ENCODE measurements at regions not wholly inside any gene's neighbourhood (a gene's known extent, or its start where the extent isn't known, plus 50 kb on each side); places are given as distances from the start of the nearest gene placed in this dataset.

GRCh38 chr11:80503990-80504389 is 1063.2 kb upstream of the TENM4 start:
- TF ChIP-seq, protein P1, sequence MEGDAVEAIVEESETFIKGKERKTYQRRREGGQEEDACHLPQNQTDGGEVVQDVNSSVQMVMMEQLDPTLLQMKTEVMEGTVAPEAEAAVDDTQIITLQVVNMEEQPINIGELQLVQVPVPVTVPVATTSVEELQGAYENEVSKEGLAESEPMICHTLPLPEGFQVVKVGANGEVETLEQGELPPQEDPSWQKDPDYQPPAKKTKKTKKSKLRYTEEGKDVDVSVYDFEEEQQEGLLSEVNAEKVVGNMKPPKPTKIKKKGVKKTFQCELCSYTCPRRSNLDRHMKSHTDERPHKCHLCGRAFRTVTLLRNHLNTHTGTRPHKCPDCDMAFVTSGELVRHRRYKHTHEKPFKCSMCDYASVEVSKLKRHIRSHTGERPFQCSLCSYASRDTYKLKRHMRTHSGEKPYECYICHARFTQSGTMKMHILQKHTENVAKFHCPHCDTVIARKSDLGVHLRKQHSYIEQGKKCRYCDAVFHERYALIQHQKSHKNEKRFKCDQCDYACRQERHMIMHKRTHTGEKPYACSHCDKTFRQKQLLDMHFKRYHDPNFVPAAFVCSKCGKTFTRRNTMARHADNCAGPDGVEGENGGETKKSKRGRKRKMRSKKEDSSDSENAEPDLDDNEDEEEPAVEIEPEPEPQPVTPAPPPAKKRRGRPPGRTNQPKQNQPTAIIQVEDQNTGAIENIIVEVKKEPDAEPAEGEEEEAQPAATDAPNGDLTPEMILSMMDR (IDR thresholded peaks at IDR 0.05; ENCODE audit: low read depth, low read length), result no peak
- DNase-seq (ENCODE audit: low read depth, low spot score), result no peak
- in situ Hi-C loops (cut with HindIII; ENCODE audit: low sequenced_read_pairs), result no loop called here
- no peak overlapping the region for H3K4me3 ChIP-seq (ENCODE audit: low read depth, low read length)

- TF ChIP-seq, protein P1 (IDR thresholded peaks at IDR 0.05; ENCODE audit: low read depth, low read length), result no peak
- H3K4me3 ChIP-seq (ENCODE audit: low read depth, low read length), result no peak overlapping the region
- in situ Hi-C loops (cut with HindIII; ENCODE audit: low sequenced_read_pairs), result no loop called here
- DNase-seq (ENCODE audit: low read depth, low spot score), result no peak
These were observed 1061.7 kb upstream of the TENM4 start for GRCh38 chr11:80502511-80502910.

DNA sequence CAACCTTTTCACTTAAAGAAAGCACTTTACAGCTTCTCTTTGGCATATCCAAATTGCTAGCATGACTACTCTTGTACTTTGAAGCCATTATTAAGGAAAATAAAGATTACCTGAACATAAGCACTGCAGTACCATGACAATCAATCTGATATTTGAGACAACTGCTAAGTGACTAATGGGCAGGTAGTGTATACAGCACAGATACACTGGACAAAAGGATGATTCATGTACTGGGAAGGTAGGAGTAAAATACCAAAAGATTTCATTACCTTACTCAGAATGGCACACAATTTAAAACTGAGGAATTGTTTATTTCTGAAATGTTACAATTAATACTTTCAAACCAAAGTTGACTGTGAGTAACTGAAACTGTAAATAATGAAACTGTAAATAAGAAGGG is 1054.3 kb upstream of the TENM4 start:
- no peak for DNase-seq (ENCODE audit: low read depth, low spot score)
- TF ChIP-seq, protein P1 (IDR thresholded peaks at IDR 0.05; ENCODE audit: low read depth, low read length), result no peak
- in situ Hi-C loops (cut with HindIII; ENCODE audit: low sequenced_read_pairs), result no loop called here
- no peak overlapping the region for H3K4me3 ChIP-seq (ENCODE audit: low read depth, low read length)

DNA sequence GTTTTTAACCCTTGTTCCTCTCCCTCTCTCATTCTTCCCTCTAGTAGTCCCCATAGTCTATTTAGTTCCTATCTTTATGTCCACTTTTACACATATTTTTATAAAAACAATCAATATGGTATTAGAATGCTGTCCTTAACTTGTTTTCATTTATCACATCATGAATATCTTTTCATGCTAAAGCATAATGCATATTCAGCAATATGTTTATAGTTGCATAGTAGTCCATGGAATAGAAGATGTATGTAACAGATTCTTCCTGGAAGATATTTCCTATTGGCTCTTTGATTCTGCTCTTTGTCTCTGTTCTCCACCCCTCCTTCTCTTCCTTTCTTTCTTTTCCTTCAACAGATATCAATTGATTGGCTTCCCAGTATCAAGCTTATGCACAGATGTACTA is 1047.1 kb upstream of the TENM4 start:
- no peak overlapping the region for H3K4me3 ChIP-seq (ENCODE audit: low read depth, low read length)
- in situ Hi-C loops (cut with HindIII; ENCODE audit: low sequenced_read_pairs), result no loop called here
- DNase-seq (ENCODE audit: low read depth, low spot score), result no peak
- TF ChIP-seq, protein P1 (IDR thresholded peaks at IDR 0.05; ENCODE audit: low read depth, low read length), result no peak

DNA sequence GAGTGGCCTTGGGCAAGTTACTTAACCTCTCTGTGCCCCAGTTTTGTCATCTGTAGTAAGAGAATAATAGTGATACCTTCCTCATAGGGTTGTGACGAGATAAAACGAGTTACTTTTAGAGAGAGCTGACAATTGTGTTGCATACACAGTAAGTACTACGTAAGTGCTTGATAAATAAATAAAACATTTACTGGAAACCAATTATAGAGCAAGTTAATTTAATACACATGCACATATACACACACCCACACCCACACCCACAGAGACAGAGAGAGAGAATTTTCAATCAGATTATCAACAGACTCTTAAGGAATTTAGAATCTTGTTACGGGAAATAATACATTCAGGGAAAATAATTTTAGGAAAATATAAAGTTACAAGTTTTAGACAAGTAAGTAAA is 1045.8 kb upstream of the TENM4 start:
- no peak for DNase-seq (ENCODE audit: low read depth, low spot score)
- in situ Hi-C loops (cut with HindIII; ENCODE audit: low sequenced_read_pairs), result no loop called here
- TF ChIP-seq, protein P1 (IDR thresholded peaks at IDR 0.05; ENCODE audit: low read depth, low read length), result no peak

DNA sequence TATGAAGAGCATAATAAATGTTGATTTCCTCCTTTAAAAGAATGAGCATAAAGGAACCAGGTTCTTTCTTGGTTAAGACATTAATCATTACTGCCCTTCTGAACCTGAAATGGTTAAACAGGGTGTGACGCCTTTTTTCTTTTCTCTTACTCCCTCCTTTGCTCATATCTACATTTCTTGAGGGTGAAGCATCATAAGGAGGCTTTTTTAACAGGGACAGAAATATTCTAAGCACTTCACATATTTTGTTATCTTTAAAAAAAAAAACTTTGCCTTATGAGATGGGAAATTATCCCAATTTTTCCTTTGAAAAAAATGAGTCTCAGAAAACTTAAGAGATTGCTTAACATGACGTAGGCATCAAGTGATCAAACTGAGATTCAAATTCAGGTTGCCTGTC is 1036.3 kb upstream of the TENM4 start:
- H3K4me3 ChIP-seq (ENCODE audit: low read depth, low read length), result no peak overlapping the region
- DNase-seq (ENCODE audit: low read depth, low spot score), result no peak
- in situ Hi-C loops (cut with HindIII; ENCODE audit: low sequenced_read_pairs), result no loop called here
- TF ChIP-seq, protein P1 (IDR thresholded peaks at IDR 0.05; ENCODE audit: low read depth, low read length), result no peak

More for the DNA sequence above, 1045.8 kb upstream of the TENM4 start:
- no peak overlapping the region for H3K4me3 ChIP-seq (ENCODE audit: low read depth, low read length)

GRCh38 chr11:80473562-80473961 is 1032.7 kb upstream of the TENM4 start:
- in situ Hi-C loops (cut with HindIII; ENCODE audit: low sequenced_read_pairs), result no loop called here
- H3K4me3 ChIP-seq (ENCODE audit: low read depth, low read length), result no peak overlapping the region
- no peak for DNase-seq (ENCODE audit: low read depth, low spot score)
- TF ChIP-seq, protein P1 (IDR thresholded peaks at IDR 0.05; ENCODE audit: low read depth, low read length), result no peak
